Bronchial epithelial cell (primary cell): ENCODE measurements at regions not wholly inside any gene's neighbourhood (a gene's known extent, or its start where the extent isn't known, plus 50 kb on each side); places are given as distances from the start of the nearest gene placed in this dataset.

Source experiments
- DNase-seq: peaks from one replicate; pipeline ENCODE4 v3.0.0-alpha.2; 2010; ENCODE audit warnings: low read depth
- FAIRE-seq: peaks from 2 replicates; lab custom pipeline; 2011; peaks lifted over from hg19 to GRCh38; lab: Jason Lieb, UNC
- H3K27me3 ChIP-seq: 2 replicates; pipeline ENCODE4 v1.5.1; 2011; ENCODE audit warnings: low read length; ENCODE audit not compliant: control insufficient read depth, insufficient read depth
- H3K36me3 ChIP-seq: 2 replicates; pipeline ENCODE4 v1.5.1; 2011; ENCODE audit warnings: low read length; ENCODE audit not compliant: control insufficient read depth, insufficient read depth
- H3K4me3 ChIP-seq: 2 replicates; pipeline ENCODE4 v1.5.1; 2011; ENCODE audit warnings: mild to moderate bottlenecking, low read depth, low read length, control low read depth
- CTCF ChIP-seq: IDR thresholded peaks from 2 replicates; pipeline ENCODE4 v1.5.1; 2011; ENCODE audit warnings: mild to moderate bottlenecking, moderate library complexity, low read length, control low read depth, inconsistent platforms; ENCODE audit not compliant: insufficient read depth, severe bottlenecking

- Histone ChIP-seq H3K4me3 (no peak overlapping the region), H3K27me3 (no peaks in the 10 kb centered on the region), H3K36me3 (no peaks in the 10 kb centered on the region)
- DNase-seq = no peak
- no peak for TF ChIP-seq CTCF
- FAIRE-seq = no peak
These were observed 701.0 kb downstream of the NR2F1-AS1 start for GRCh38 chr5:92879806-92880543.

GRCh38 chr5:92874790-92875189, 706.2 kb downstream of the NR2F1-AS1 start:
- no peak for FAIRE-seq
- H3K4me3 ChIP-seq = no peak overlapping the region
- no peaks in the 10 kb centered on the region for H3K36me3 ChIP-seq
- no peaks in the 10 kb centered on the region for H3K27me3 ChIP-seq
- TF ChIP-seq CTCF = no peak
- DNase-seq = no peak

- no peaks in the 10 kb centered on the region for H3K27me3 ChIP-seq
- TF ChIP-seq CTCF = no peak
- FAIRE-seq = no peak
- DNase-seq = no peak
- H3K36me3 ChIP-seq = no peaks in the 10 kb centered on the region
- H3K4me3 ChIP-seq = no peak overlapping the region
These were observed 712.6 kb downstream of the NR2F1-AS1 start for GRCh38 chr5:92868442-92868841.

- DNase-seq (no peak), FAIRE-seq (no peak)
These were observed 716.4 kb downstream of the NR2F1-AS1 start for GRCh38 chr5:92864591-92864990.

GRCh38 chr5:92863666-92864065, 717.4 kb downstream of the NR2F1-AS1 start:
- Histone ChIP-seq H3K27me3 (no peaks in the 10 kb centered on the region), H3K4me3 (no peak overlapping the region), H3K36me3 (no peaks in the 10 kb centered on the region)
- no peak for FAIRE-seq
- no peak for TF ChIP-seq CTCF
- DNase-seq = no peak

More at GRCh38 chr5:92864591-92864990, 716.4 kb downstream of the NR2F1-AS1 start:
- no peak overlapping the region for H3K4me3 ChIP-seq
- H3K36me3 ChIP-seq = no peaks in the 10 kb centered on the region
- no peaks in the 10 kb centered on the region for H3K27me3 ChIP-seq
- TF ChIP-seq CTCF = no peak
